Pons (tissue), 1 donor: ENCODE measurements at regions not wholly inside any gene's neighbourhood (a gene's known extent, or its start where the extent isn't known, plus 50 kb on each side); places are given as distances from the start of the nearest gene placed in this dataset.

Source experiments
- DNase-seq: peaks from one replicate; pipeline ENCODE4 v3.0.0-alpha.2; 2016; ENCODE audit warnings: low spot score

DNA sequence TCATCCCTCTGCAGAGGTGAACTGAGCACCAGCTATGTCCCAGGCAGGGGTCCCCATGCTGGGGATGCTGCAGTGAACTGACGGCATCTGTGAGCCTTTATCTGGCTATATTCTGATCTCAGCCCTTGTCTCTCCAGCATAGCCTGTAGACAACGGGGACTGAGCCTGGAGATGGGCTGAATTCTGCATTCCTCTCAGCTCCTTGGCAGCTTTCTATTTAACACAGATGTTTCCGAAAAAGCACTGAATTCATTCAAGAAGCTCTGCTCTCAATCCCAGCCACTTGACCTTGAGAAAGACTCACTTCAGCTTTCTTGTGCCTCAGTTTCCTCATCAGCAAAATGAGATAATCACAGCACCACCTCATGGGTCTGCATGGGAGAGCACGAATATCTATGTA is 204.4 kb upstream of the PMEPA1 start:
- no peak for DNase-seq

DNA sequence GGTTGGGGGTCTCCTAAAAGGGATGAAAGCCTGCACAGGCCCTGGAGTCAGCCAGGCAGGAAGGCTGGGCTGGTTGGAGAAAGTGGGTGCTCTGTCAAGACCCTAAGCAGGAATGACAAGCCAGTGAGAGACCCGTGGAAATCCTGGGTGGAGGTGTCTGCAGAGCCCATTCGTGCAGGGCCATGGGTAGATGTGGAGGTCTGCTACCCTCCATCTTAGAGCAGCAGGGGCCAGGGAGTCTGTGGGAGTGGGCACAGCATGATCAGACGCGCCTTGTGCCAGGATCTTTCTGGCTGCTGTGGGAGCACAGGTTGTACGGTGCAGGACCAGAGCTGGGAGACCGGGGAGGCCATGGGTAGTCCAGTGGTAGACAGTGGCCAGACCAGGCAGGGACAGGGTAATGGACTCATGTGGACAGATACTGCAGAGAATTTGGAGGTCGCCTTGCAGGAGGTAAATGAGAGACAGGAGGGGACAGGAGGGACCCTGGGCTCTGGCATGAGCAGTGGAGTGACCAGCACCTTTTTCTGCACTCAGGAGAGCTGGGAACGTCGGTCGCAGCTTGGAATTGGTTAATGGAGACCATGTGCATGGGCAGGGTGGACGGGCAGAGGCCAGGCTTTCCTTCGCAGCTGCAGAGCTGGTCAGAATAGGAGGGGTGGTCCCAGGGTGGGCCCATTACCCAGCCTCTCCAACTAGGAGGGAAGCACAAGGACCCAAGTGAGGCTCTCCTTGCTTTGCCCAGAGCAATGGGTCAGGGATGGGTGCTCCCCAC is 203.5 kb upstream of the PMEPA1 start:
- DNase-seq: no peak

DNA sequence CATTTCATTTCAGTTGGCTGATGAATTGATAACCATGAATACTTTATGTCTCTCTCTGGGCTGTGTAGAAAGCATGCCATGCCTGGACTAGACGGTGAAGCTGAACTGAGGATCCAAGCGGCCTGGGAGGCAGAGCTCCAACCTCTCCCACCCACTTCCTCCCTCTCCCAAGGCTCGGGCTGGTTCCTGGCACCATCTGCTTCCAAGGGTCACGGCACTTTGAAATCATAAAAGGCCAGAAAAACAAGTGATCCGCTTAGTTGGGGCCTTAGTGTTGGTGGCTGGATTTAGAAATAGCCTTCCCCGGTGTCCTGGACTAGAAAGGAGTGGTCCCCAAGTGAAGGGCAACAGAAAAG is 202.4 kb upstream of the PMEPA1 start:
- DNase-seq: no peak

DNA sequence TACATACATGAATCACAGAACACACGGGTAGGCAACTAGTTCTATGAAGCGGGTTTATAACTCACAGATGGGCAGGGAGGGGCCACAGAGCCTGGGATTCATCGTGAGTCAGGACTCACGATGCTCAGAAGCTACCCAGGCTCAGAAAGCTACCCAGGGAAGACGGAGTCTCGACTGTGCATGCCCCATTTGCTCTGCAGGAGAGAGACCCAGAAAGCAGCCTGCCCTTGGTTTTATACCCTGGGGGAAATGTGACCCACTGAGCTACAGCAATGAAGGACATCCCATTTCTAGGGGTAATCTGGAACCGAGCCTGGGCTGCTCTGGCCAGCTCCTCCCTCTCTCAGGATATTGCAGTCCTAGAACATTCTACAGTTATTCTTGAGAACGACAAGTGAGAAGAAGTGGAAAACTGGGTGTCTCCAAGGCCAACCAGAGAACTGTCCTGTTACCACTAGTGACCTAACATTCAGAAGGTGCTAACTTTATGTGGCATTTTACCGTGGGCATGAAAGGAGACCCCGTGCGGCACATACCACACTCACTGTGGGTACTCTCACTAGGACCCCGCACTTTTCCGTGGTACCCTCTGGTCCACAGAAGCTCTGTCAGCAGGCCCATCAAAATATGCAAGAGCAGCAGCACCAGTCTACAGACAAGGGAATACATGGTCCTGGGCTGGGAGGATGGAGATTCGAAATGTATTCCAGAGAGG is 201.9 kb upstream of the PMEPA1 start:
- no peak for DNase-seq

DNA sequence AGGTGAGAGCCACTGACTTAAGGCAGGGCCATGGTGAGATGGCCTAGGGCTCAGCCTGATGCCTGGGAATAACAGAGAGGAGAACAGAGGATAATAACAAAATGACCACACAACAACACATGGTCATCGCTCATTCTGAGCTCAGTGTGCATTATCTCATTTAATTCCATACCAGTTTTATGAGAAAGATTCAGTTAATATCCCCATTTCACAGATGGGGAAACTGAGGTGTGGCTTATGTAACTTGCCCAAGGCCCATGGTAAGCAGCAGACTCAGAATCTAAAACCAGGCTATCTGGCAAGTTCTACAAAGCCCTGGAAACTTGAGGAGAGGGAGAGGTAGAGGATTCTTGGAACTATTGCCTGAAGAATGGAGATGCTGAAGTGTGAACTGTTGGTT is 200.9 kb upstream of the PMEPA1 start:
- no peak for DNase-seq

DNA sequence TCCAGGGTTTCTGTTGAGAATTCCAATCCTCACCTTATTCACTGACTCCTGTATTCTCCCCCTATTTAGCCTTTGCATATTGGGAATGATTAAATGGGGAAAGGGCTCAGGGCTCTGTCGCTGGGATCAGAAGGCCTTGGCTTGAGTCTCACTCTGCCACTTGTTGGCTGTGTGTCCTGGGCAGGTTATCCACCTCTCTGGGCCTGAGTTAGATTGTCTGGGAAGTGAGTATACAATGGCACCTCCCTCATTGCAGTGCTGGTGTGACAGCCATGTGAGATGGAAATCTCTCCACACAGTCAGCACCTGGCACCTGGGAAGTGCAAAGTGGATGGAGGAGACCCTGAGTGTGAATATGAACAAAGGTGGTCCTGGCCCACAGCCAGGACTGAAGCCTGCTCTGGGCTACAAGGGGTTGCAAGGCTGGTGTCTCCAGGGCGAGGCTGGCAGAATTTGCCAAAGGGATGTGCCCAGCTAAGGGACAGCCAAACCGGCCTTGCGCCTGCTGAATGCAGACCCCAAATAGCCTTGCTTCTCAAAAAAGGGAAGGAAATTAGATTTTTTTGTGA is 200.0 kb upstream of the PMEPA1 start:
- DNase-seq: no peak

DNA sequence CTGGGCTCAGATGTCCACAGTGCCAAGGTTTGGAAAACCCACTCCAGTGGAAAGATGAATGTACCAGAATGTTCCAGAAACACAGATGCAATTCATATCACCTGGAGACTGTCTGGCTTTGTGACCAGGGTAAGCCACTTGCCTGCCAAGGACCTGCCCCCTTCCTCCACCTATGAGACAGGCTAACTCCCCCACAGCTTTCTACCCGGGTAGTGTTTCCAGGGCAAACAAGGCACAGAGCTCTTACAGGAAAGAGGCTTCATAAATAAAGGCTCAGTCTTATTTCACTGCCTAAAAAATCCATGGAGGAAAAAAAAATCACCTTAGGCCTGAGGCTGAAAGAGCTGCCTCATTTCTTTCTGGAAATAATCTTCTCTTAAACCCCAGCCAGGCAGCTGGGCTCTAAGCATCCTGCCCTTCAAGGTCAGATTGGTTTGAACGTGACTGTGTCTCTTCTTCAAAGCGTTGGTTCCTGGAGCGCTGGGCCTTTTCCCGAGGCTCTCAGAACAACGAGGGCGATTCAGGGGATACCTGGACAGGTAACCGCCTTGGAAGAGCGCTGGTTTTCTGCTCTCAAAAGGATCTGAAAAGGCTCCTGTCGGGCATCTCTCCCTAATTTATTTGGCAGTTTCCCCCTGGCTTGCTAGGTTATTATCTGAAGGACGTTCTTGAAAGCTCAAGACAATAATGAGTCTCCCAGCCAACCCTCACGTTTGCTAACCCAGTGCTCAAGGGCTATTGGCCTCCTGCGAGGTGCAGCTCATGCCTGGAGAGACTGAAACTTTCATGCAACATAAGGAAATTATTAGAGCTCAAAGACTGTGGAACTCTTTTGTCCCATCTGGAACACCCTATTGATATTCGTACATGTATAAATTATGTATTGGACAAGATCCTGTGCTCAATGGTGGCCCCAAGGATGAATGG is 199.2 kb upstream of the PMEPA1 start:
- DNase-seq: no peak

DNA sequence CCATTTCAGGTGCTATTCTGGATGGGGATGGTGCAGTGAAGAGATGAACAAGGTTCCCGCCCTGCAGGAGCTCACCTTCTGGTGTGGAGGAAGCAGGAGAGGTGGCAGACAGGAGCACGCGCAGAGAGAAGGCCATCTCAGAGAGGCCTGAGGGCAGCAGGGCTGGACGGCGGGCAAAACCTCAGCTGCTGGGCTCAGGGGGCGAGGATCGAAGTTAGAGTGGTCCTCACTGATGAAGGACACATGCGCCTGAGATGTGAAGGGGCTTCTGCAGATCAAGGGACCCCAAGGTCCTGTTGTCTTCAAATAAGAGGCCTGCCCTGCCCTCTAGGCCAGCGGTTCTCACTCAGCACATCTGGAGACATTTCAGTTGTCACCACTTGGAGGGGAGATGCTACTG is 198.4 kb upstream of the PMEPA1 start:
- no peak for DNase-seq

DNA sequence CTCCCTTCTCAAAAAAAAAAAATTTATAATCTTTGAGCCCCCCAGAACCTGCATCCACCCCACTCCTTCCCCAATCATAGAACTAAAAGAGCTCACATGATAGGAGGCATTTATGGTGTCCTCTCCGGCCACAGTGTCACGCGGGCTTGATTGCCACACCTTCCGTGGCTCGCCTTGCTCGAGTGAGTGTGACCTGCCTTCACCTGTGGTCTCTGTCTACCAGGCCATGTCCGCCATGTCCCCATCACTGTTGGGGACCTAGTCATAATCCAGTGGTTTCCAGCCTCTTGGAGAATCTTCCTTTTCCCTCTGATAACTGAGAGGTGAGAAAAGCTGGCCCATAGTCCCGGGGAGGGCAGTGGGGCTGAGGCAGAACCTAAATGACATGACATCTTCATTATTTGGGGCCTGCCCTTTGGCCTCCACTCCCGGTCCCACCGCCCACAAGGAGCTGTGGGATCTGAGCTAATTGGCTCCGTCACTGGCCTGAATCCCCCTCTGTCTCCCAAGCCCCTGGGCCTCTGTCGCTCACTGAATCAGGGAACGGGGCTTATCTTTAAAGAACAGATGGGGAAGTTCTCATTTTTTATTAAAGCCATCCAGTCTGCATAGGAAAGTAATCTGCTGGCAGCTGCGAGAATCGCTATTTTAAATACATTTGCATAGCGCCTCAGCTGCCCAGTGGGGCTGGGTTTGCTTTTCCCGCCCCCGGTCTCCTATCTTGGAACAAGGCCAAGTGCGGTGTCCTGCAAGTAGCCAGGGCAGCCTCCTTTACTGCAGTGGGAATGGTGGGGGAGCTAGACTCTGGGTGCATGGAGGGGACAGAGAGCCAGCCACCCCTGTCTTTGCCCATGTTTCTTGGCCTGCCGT is 197.6 kb upstream of the PMEPA1 start:
- no peak for DNase-seq

DNA sequence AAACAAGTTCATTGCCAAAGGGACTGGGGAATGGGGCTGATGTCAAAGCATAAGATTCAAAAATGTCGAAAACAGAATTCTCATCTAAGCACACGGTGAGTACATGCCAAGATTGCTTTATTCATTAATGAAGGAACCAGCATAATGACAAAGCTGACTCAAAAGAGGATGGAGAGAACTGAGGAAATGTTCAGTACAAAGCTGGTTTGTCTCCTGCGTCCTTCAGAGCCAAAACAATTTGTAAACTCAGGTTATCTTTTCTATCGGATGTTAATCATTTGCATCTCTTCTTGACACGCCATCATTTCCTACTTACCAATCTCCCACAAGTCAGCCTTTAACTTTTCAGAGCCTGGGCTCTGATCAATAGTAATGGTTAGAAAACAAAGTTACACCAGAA is 195.6 kb upstream of the PMEPA1 start:
- no peak for DNase-seq

DNA sequence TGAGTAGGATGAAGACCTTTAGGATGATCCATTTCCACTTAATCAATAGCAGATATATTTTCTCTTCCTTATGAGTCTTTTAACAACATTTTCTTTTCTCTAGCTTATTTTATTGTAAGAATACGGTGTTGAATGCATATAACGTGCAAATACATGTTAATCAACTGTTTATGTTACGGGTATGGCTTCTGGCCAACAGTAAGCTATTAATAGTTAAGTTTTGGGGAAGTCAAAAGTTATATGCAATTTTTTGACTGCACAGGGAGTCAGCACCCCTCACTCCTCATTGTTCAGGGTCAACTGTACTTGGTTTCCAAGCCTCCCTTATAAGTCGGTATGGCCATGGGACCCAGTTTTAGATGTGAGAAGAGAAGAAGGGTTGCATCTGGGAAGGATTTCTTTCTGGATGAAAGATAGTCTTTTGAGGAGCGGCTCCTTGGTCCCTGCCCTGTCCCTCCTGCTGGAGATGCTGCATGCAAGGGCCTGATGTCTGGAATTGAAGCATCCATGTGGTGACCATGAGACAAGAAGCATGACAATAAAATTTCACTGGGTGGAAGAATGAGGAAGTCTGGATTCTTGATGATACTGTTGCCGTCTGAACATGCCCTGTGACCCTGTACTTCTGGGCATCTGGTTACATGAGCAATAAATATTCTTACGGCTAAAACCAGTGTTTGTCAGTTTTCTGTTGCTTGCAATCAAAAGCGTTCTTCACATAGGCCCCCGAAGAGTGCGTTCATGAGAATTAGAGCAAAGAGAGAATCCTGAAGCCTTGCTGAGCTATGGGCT is 194.7 kb upstream of the PMEPA1 start:
- DNase-seq: no peak

DNA sequence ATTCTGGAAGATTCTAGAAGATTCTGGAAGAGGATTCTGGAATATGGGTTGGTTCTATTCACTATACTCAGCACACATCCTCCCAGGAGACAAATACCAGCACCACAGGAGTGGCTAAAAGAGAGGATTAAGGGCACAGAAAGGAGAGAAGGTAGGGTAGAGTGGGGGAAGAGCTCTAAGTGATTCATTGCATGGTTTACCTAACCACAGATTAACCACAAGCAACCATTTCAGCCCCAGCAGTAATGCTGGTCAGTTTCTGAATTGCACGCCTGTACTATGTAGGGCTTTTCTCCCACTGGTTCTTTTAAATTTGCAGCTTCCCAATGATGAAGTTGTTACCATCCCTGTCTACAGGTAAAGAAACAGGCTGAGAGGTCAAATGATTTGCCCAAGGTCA is 192.7 kb upstream of the PMEPA1 start:
- no peak for DNase-seq

DNA sequence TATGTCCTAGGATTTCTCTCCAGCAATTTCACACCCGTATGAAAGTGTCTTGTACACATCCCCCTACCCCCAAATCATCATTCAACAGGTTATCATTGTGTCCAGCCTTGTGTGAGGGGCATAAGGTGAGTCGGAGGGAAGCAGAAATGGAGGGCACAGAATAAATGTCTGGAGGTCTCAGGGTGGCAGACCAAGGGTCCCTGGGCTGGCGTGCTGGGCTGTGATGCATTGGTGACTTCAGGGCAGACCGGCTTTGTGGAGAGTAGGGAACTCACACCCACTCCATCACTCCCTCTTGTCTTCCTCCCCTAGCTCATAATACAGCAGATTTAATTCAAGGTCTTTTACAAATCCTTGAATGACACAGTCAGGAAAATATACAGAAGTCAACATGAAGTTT is 191.7 kb upstream of the PMEPA1 start:
- DNase-seq: no peak

DNA sequence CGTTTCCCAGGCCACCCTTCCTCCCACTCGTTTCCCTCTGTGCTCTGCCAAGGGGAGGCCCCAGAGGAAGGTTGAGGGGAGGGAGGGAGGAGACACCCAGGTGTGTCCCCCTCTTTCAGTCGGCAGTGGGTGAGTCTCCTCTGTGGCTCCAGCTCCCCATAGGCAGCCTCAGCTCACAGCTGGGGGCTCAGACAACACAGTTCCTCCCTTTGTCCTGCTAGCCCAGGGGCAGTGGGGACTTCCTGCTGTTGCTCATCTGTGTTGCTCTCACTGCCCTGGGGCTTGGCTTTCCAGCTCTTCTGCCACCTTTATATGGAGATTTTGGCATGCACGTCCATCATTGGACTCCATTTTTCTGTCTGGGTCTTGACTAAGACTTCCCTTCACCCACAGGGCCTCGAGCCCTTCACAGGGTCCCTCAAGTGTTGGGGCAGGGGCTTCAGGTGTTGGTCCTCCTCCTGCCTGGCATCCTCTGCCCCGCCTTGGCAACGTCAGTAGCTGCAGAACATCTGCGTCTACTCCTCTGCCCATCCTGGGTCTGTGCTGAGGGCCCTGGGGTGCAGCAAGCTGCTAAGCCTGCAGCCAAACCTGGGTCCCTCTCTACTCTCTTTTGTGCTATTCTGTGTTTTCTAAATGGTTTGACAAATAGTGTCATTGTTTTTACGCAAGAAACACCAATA is 190.6 kb upstream of the PMEPA1 start:
- DNase-seq: no peak

DNA sequence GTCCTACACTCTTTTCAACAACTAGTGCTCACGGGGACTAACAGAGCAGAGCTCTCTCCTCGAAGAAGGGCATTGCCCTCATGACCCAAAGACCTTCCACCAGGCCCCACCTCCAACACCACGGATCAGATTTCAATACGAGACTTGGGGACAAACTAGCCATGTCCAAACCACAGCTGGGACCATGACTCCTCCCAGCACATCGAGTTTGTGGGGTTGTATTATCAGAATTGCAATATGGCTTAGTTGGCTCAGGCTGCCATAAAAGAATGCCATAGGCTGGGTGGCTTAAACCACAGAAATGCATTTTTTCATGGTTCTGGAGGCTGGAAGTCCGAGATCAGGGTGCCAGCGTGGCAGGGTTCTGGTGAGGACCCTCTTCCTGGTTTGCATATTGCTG is 189.7 kb upstream of the PMEPA1 start:
- DNase-seq: no peak

DNA sequence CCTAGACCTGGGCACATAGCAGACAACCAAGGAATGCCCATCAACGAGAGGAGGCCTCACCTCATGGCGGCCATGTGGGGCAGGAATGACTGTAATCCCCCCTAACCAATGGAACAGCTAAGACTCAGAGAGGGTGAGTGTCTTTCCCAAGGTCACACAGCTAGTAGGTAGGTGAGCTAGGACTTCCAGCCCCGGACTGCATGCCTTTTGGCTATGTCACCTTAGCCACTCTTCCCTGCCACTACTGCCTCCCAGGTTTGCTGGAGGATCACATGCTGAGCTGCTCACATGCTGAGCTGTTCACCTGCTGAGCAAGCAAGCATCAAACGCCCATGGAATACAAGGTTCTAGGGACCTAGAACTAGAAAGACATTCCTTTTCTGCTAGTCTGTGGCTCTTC is 188.5 kb upstream of the PMEPA1 start:
- DNase-seq: no peak

DNA sequence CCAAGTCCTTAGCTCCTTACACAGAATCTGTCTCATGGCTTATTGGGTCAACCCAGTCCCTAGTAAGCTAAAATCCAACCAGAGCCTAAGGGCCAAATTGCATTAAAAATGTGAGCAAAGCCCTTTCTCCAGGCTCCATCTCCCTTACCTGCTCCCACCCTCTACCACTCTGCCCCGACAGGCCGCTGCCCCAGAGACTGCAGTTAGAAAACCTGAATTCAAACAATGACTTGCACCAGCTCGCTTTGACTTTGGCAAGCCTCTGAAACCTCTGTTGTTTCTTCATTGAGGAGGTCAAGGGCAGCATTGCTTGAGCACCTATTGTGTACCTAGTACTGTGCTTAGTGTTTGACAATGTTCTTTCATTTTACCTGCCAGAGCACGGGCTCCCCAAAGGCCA is 188.1 kb upstream of the PMEPA1 start:
- DNase-seq: no peak

DNA sequence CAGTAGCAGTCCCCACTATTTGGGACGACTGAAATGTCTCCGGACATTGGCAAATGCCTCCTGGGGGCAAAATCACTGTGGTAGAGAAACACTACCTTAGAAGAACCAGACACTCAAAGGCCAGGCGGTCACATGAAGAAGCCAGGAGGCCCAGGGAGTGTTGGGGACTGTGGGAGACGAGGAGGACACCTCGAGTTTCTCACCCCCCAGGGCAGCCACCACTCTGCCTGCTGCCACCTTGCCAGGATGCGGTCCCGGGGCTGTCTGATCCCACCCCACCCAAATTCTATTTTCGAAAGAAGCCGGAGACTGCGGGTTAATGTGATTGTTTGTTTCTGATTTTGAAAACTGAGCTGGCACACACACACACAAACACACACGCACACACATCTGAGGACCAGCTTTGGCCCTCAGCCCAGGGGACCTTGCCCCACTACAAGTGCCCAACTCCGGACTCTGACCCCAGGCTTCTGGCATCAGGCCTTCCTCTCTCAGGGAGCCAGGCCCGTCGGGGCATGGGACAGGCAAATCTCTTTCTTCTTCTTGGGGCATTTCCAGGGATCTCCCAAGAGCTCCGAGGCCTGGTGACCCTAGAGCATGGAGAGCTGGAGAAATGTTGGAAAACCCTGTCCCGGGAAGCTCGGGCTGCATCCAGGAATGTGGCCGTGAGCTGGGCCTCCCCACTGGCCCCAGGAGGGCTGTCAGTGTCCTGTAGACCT is 187.5 kb upstream of the PMEPA1 start:
- no peak for DNase-seq

DNA sequence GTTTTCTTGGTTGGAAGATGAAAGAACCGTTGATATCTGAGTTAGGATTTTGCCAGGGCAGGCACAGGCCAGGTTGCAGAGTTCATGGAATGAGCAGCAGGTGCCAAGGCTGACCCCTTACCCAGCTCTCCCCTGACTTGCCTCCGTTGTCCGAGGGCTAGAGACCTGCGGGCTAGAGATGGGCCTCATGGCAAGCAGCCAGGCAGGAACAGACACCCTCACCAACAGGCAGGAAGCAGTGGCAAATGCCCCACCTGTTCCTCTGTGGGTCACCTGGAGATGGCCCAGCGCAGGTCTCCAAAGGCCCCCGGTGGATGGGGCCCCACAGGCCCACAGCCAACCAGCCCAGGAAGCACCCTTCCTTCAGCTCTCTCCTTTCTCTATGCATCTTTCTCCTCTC is 186.7 kb upstream of the PMEPA1 start:
- no peak for DNase-seq
